Neural cell (in vitro differentiated cells): ENCODE measurements at regions not wholly inside any gene's neighbourhood (a gene's known extent, or its start where the extent isn't known, plus 50 kb on each side); places are given as distances from the start of the nearest gene placed in this dataset.

ENCODE experiments used
- EP300 ChIP-seq: fragments of 450-650 bp; conservative IDR thresholded peaks from 2 replicates; pipeline ENCODE4 v1.6.1; 2014; ENCODE audit warnings: antibody characterized with exemption, mild to moderate bottlenecking, moderate library complexity; ENCODE audit not compliant: poor library complexity, severe bottlenecking
- EZH2 ChIP-seq: fragments of 200-600, 300-800 bp; shearing (Covaris generic), sonication (generic); IDR thresholded peaks from 2 replicates; pipeline ENCODE4 v1.6.1; 2014; ENCODE audit warnings: antibody characterized with exemption, low read length, borderline replicate concordance, mild to moderate bottlenecking; ENCODE audit not compliant: insufficient read depth, poor library complexity, severe bottlenecking
- POLR2AphosphoS5 ChIP-seq: IDR thresholded peaks from 2 replicates; pipeline ENCODE4 v1.6.1; 2012
- SMC3 ChIP-seq: fragments of 450-650 bp; conservative IDR thresholded peaks from 2 replicates; pipeline ENCODE4 v1.6.1; 2014; ENCODE audit warnings: antibody characterized with exemption, mild to moderate bottlenecking, moderate library complexity; ENCODE audit not compliant: poor library complexity
- TAF1 ChIP-seq: IDR thresholded peaks from 2 replicates; pipeline ENCODE4 v1.6.1; 2012; ENCODE audit warnings: low read depth
- TF ChIP-seq, protein P1 (sequence below): fragments of 450-650 bp; IDR thresholded peaks from 2 replicates; pipeline ENCODE4 v1.5.1; 2014; ENCODE audit warnings: antibody characterized with exemption, mild to moderate bottlenecking, moderate library complexity; ENCODE audit not compliant: poor library complexity, severe bottlenecking

DNA sequence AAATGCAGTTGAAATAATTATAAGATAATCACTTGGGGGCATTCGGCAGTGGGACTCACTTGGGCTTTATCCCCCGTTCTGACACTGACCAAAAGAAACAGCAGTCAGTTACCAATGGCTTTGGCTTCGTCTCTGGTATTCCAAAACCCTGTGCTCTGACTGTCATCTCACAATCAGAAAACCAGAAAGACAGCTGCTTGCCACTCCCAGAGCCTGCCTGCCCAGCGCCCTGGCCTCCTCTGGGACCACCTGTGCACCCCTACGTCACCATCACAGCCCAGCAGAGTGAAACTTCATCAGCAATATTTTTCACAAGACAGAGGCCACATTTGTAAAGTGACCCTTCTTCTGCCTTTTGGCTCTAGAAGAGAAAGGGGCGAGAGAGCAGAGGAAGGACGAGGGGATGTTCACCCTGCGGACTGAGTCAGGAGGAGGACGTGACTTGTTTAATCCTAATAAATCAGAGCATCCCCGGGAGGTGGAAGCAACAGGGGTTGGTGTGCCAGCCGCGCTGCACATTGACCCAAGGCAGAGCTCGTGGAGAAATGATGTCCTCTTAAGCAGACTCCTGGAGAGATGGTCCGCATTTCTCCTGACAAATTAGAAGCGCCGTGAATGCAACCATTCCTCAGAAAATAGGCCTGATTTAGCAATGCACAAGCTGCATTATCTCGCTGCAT is 397.8 kb upstream of the ZNF507 start:
- TF ChIP-seq, protein P1, sequence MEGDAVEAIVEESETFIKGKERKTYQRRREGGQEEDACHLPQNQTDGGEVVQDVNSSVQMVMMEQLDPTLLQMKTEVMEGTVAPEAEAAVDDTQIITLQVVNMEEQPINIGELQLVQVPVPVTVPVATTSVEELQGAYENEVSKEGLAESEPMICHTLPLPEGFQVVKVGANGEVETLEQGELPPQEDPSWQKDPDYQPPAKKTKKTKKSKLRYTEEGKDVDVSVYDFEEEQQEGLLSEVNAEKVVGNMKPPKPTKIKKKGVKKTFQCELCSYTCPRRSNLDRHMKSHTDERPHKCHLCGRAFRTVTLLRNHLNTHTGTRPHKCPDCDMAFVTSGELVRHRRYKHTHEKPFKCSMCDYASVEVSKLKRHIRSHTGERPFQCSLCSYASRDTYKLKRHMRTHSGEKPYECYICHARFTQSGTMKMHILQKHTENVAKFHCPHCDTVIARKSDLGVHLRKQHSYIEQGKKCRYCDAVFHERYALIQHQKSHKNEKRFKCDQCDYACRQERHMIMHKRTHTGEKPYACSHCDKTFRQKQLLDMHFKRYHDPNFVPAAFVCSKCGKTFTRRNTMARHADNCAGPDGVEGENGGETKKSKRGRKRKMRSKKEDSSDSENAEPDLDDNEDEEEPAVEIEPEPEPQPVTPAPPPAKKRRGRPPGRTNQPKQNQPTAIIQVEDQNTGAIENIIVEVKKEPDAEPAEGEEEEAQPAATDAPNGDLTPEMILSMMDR, result no peak
- TF ChIP-seq SMC3 (no peak), EP300 (no peak), POLR2AphosphoS5 (no peak), TAF1 (no peak), EZH2 (no peak)
